Fibroblast of skin of back (primary cell): ENCODE measurements at regions not wholly inside any gene's neighbourhood (a gene's known extent, or its start where the extent isn't known, plus 50 kb on each side); places are given as distances from the start of the nearest gene placed in this dataset.
"Not testable (repeated sequence)": the region's sequence is repeated elsewhere in the genome, so short reads cannot be mapped to it uniquely, and the experiment has no call there.

ENCODE experiments used
- DNase-seq: peaks from one replicate; pipeline ENCODE4 v3.0.0-alpha.2; 2013

DNA sequence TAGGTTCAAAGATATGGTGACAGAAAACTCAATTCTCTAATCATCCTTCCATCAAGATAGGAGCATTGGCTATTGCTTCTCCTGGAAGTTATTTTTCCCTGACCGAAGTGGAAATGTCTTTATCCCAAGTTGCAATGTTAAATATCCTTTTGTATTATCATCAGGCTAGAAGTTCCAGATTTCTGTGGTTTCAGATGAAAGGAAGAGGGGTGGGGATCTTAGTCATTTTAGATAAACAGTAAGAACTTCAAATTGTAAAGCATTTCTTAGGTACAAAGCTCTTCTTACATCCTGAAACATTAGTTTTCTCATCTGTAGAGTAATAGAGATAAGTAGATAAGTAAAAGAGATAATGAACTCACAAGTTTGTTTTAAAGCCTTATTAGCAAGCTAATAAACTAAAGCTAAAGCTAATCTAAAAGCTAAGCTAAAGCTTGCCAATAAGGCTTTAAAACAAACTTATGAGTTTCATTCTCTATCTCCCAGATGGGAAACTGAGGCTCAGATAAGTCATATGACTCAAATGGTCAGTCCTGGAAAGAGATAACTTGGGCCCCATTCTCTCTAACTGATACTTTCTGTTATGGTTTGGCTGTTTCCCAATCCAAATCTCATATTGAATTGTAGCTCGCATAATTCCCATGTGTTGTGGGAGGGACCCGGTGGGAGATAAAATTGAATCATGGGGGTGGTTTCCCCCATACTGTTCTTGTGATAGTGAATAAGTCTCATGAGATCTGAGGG is 99.2 kb upstream of the KCNK2 start:
- DNase-seq: peak; percentile 69

DNA sequence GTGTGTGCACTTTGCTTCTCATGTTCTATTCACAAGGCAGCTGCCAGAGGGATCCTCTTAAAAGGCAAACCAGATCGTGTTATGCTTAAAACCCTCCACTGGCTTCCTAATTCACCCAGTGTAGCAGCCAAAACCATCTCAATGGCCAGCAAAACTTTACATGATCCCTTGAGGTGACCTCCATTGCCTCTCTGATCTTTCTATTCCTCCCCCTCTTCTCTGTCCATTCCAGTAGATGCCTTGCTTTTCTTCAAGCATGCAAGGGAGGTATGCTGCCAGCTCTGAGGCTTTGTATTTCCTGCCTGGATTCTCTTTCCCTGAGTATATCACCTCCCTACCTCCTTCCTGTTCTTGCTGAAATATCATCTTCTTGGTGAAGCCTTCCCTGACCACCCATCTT is 93.2 kb upstream of the KCNK2 start:
- DNase-seq: peak; percentile 77

DNA sequence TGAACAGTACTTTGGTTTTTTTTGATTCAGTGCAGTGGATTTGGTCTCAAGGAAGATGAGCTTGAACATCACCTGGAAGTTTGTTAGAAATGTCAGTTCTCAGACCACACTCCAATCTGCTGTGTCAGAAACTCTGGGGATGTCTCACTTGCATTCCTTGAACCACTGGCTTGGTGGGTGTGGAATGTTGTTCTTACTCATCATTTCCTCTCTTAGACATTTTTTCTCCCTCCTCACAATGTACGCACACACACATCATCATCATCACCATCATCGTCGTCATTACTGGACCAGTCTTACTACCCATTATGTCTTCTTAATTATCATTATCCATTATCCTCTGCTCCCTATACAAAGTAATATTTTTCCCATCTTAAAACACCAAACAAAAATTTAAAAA is 91.9 kb upstream of the KCNK2 start:
- peak; percentile 97 for DNase-seq

DNA sequence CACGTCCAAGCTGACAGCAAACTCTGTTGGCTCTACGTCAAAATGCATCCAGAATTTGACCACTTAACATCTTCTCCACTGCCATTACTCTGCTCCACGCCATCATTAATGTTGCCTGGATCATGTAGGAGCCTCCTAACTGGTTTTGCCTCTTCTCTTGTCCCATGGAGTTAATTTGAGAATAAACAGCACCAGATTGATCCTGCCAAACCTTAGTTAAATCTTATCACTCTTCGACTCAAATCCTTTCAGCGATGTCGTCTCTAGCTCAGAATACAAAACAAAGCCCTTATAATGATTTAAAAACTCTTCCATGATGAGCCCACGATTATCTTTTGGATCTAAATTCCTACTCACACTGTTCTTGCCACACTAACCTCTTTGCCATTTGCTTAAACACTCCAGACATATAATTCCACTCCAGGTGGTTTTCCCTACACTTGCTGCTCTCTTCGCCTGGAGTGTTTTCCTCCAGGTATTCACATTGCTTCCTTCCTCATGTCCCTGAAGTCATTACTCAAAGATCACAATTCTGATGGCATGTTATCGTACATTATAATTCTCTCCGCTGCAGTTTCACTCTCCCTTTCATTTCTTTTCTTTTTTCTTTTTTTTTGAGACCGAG is 90.7 kb upstream of the KCNK2 start:
- no peak for DNase-seq

DNA sequence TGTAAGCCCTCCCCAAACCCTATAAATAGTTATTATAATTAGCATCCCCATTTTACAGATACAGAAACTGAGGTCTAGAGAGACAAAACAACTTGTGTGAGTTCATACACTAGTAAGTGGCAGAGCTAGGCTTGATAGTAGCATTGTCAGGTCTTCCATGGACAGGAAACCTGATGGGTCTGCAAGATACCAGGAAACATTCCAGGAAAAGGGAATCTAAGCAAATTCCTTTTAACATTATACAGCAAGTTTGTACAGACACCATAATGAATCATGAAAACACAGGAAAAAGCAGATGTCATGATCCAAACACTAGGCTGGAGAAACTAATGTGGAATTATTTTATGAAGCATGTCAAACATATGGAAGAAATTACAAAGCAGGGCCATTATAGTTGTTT is 89.1 kb upstream of the KCNK2 start:
- DNase-seq: peak; percentile 79

DNA sequence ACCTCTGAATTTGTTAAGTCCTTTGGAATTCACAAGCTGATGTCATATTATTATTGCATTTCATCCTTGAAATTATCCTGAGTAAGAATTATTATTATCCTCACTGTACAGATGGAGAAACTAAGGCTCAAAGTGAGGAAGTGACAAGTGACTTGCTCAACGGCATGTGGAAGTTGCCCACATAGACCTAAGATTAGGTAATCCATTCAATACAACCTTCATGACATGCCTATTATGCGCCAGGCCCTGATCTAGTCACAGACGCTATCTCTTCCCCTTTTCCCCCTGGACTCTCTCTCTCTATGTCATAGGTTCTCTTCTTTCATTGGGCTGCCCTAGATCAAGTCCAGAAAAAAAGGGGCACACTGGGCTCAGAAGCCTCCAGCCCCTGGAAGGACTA is 84.9 kb upstream of the KCNK2 start:
- no peak for DNase-seq

DNA sequence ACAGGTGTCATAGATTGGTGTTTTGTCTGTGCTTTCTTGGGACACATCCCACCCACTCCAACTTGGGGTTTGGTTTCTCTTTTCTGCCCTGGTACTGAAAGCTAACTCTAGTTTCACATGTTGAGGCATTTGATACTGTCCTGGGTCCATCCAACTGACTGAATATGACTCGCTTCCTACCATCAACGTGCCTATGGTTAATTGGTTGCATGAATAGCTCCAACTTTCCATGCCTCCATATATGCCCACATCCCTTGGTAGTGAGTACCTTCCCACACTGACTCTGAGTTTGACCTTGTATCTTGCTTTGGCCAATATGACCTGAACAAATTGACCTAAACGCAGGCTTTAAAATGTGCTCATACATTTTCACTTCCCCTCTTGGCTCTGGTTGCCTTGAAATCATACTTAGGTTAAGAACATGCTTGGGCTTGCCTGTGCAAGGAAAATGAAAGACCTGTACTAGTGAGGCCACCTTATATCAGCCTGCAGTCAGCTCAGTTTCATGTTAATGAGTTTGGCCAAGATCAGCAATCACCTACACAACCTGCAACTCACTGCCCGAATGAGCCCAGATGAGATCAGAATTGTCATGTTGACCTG is 81.0 kb upstream of the KCNK2 start:
- no peak for DNase-seq

DNA sequence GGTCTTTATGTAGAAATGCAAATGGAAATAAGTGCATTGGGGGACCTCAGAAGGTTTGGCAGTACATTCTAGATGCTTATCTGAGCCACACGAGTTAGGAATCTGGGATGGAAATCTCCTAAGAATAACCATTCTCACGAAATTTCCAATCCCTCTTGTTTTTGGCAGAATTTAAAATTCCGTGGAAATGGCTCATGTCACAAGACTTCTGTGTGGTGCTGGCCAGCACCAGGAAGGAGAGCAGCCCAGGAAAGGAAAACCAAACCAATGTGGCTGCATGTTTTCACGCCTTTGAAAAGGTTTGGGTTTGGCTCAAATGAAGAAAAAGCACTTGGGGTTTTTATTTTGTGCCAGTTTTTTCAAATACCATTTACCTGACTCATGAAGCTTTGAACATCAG is 80.1 kb upstream of the KCNK2 start:
- DNase-seq: peak; percentile 86

DNA sequence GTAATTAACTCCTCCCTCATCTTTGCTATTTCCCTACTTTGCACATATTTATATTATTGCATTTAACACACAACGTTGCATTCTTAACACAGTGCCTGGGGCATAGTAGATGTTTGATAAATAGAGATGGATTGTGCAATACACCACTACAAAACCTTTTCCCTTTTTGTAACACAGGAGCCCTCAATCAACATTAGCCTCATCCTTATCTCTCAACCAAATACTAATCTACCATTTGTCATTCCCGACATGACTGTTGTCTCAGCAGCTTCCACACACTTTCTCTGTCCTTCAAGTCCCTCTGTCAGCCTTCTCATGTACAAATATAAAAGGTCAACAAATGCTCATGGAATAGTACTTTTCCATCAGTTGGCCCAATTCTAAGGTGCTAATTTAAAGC is 78.9 kb upstream of the KCNK2 start:
- DNase-seq: no peak

DNA sequence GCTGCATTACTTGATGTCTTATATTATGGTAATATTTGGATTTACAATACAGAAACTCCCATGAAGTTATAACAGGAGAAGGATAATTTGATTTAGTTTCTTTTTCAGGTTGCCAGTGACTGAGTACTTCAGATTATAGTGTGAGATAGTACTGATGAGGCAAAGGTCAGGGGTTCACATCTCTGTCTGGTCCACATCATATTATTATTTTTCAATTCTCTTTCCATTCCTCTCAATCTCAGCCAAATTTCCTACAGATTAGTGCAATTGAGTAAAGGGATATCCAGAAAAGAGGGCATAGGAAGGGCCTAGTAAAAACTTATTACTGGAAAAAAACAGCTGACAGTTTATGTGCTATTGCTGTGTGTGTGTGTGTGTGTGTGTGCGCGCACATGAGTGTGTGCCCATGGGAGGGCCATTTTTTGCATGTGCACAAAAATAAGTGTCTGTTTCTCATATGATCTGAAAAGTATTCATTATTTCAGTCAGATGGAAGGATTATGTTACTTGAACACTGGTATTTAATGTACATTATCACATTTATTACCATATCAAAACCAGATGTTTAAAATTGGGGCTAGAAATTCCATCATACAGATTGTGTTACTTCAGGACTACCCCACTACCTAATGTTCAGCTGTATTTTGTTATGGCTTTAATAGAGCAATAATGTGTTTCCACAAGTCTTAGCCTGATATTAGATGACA is 78.3 kb upstream of the KCNK2 start:
- peak; percentile 42 for DNase-seq

DNA sequence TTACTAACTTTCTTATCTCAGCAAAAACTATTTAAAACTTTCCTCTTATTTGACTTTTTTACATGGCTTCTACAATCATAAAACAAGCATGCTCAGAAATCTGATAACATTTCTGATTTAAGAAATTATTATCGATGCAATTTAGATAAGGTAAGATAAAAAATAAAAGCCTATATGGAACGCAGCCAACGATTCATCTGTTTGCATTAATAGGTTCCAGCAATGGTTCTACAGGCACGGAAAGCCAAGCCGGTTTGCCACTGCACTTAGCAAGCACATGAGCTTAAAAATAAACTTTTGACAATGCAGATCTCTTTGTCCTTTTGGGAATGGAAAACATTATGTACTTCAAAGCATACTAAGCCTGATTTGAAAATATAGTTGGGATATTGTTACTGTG is 77.5 kb upstream of the KCNK2 start:
- peak; percentile 43 for DNase-seq

DNA sequence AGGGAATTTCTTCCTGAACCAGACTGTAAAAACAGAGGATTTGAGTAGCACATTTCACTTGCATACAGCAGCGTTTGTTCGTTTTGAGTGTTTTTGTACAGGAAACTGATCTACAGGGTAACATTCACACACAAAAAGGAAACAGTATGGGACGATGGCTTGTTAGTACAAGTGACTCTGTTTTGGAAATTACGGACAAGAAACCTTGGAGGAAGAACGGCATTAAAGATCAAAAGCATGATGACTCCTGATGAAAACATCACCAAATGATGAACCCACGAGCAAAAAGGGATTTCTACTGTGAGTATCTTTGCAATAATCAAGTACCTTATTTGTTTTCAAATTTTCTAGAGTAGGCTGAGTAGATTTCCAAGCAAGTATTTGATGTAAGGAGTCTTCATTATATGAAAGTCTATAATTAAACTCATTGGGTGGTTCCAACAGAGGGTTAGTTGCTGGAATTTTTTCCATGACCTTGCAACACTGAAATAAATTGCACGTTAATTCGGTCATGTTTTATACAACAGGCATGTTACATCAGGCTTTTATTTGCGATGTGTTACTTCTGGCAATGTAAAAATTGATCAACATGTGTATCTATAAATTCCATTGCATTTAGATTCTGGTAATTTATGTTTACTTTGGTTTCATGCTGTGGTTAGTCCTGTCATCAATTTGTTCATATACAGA is 76.7 kb upstream of the KCNK2 start:
- DNase-seq: peak; percentile 25

DNA sequence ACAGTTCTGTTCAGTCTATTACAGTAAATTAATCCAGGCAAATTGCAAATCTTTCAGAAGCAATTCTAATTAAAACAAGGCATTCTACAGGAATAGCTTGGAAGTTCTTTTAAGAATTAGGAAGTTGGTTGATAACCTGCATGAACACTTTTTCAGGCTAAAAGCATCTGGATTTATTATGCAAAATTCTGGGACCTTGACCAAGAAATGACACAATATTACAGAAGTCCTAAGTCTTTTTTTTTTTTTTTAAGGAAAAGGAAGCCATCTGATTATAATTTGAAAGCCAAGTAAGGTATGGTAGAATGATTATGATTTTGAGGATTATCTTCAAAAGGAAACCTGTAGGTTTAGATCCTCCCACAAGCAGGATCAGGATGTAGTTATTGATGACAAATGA is 74.7 kb upstream of the KCNK2 start:
- no peak for DNase-seq

DNA sequence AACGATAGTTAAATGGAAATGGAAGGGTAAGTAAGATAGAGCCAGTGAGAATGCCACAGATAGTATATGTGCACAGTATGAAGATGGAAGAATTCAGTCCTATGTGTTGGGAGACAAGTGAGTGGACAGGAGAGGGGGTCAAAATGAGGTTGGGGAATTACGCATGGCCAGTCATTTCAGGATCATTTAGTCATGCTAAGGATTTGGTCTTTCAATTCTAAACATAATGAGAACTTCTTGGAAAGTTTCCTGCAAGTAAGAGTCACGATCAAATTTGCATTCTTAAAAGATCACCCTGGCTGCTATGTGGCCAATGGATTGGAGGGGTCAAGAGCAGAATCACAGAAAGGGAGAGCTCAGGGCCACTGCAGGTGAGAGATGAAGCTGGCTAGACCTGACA is 64.0 kb upstream of the KCNK2 start:
- no peak for DNase-seq

DNA sequence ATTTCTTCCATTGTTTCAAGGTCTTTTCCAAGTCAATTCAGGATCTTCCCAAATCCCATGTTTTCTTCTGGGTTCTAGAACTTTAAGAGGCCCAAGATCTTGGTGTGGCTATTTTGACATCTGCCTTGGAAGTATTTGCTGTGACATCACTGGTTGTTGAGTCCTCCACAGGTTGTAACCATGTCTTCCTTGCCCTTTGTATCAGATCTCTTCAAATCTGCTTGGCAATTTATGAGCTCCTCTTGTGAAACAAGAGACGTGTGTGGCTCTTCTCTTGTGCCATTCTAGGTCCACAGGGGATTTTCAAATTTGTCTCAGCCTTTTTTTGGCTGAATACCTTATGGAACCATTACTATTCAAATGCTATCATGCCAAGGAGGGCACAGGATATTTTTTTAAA is 60.3 kb upstream of the KCNK2 start:
- no peak for DNase-seq

DNA sequence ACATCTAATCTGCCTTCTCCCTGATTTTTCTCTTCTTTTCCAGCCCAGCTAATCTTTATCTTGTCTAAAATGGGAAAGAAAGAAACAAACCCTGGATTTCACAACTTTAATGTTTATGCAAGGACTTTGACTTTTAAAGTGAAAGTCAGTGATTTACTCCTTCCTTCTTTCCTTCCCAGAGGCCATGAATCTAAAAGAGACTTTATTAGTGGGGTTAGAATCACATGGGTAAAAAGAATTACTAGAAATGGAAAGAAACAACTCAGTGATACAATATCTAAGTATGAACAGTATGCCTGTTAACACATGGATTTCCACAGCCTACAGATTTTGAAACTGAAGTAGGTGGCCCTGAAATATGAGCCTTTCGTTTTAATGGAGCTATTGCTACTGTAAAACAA is 59.8 kb upstream of the KCNK2 start:
- peak; percentile 51 for DNase-seq

DNA sequence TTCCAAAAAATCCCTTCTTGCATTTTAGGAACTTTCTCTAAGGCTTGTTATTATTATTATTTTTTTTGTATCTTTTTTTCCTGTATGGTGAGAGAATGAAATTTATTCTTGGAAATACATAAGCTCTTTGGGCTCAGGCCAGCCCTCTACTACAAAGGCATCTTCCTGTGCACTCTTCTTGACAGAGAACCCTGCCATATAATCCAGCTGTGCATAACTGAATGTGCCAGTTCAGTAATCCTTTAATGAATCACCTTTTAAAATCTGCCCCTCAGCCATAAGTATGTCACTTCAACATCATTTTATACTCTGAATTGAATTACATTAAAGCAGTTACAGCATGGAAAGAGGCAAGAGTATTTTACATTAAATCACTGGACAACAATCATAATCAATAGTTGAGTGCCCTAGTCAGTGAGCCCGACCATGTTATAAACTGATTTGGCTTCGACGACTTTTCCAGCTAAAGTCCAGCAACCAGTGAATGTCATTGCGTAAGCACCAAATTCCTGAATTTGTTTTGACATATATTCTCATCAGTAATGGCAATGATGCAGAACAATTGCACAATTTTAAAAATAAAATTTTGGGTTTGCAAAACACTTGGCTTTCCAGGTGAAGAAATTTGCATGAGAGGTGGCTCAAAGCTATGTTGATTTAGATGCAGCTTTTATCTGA is 59.2 kb upstream of the KCNK2 start:
- no peak for DNase-seq

DNA sequence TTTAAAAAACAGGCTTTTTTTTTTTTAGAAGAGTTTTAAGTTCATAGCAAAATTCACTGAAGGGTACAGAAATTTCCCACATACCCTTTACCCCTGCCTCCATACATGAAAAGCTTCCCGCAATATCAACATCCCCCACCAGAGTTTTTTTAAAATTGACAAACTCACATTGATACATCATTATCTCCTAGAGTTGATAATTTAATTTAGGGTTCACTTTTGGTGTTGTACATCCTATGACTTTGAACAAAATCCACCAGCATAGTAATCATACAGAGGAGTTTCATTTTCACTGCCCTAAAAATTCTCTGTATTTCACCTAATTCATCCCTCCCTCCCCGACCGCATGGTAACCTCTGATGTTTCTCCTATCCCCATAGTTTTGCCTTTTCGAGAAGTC is 53.6 kb upstream of the KCNK2 start:
- no peak for DNase-seq

DNA sequence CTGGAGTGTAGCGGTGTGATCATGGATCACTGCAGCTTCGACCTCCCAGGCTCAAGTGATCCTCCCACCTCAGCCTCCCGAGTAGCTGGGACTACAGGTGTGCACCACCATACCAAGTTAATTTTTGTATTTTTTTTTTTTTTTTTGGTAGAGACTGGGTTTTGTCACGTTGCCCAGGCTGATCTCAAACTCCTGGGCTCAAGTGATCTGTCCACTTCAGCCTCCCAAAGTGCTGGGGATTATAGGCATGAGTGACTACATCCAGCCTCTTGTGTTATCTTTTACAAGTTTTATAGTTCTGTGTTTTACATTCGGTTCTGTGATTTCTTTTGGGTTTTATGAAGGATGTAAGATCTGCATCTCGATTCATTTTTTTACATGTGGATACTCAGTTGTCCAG is 52.0 kb upstream of the KCNK2 start:
- DNase-seq: not testable (repeated sequence)

DNA sequence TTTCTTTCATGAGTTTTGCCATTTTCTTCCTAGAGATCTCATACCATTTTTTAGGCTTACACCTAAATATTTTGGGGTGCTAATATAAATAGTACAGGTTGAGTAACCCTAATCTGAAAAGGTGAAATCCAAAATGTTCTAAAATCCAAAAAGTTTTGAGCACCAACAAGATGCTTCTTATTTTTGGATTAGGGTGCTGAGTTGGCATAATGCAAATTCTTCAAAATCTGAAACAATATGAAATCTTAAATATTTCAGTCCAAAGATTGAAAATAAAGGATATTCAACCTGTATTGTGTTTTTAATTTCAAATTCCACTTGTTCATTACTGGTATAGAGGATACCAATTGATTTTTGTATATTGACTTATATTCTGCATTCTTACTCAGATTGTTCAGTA is 51.1 kb upstream of the KCNK2 start:
- no peak for DNase-seq
